ENCODE measurements at regions not wholly inside any gene's neighbourhood (a gene's known extent, or its start where the extent isn't known, plus 50 kb on each side); places are given as distances from the start of the nearest gene placed in this dataset.

DNA sequence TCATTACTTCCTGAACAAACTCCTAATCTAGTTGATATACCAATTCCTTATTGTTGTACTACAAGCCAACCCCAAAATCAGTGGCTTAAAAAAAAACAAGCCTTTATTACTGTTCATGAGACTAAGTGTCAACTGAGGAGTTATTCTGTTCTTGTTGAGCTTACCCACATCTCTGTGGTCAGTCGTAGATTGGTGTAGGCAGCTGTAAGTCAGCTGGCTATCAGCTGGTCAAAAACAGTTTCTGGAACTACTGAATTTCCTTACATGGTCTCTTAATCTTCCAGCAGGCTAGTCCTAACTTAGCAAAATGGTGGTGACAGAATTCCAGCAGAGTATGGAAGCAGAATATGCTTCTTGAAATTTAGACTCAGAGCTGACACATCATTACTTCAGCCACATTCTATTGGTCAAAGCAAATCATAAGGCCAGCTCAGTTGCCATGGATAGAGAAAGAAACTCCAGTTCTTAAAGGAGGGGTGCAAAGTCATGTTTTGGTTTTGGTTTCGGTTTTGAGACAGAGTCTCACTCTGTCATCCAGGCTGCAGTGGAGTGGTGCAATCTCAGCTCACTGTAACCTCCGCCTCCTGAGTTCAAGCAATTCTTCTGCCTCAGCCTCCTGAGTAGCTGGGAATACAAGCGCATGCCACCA is 386.1 kb upstream of the MPDZ start:
- TF ChIP-seq, protein P1, sequence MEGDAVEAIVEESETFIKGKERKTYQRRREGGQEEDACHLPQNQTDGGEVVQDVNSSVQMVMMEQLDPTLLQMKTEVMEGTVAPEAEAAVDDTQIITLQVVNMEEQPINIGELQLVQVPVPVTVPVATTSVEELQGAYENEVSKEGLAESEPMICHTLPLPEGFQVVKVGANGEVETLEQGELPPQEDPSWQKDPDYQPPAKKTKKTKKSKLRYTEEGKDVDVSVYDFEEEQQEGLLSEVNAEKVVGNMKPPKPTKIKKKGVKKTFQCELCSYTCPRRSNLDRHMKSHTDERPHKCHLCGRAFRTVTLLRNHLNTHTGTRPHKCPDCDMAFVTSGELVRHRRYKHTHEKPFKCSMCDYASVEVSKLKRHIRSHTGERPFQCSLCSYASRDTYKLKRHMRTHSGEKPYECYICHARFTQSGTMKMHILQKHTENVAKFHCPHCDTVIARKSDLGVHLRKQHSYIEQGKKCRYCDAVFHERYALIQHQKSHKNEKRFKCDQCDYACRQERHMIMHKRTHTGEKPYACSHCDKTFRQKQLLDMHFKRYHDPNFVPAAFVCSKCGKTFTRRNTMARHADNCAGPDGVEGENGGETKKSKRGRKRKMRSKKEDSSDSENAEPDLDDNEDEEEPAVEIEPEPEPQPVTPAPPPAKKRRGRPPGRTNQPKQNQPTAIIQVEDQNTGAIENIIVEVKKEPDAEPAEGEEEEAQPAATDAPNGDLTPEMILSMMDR (IDR thresholded peaks at IDR 0.05; ENCODE audit: insufficient read depth, low read length, poor library complexity, severe bottlenecking), result no peak
- no peak overlapping the region for H3K4me3 ChIP-seq (replicated peaks; ENCODE audit: low read depth, low read length)
- H3K27me3 ChIP-seq (replicated peaks; ENCODE audit: control insufficient read depth, insufficient read depth, low read length), result no peaks in the 10 kb centered on the region
- no peaks in the 10 kb centered on the region for H3K36me3 ChIP-seq (ENCODE audit: control insufficient read depth, insufficient read depth, low read length)
- no peak for DNase-seq (ENCODE audit: extremely low read depth, insufficient read length)

DNA sequence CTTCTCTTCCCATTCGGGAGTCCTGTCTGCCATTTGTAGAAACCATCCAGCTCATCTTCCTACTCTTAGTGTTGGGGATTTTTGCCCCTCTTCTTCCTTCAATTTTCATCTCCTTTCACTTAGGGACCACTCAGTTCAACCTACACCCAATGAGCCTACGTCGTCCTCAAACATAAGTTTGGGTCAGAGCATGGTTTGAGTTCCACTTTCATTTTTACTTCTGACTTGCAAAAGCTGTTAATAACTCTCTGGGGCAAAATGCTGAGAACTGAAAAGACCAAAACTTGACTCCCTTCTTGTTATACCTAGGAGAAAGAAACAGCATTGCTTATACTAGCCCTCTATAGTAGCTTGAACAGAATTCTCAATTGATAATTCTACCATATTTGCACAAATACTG is 381.5 kb upstream of the MPDZ start:
- Histone ChIP-seq H3K36me3 (ENCODE audit: control insufficient read depth, insufficient read depth, low read length) (no peaks in the 10 kb centered on the region), H3K4me3 (replicated peaks; ENCODE audit: low read depth, low read length) (no peak overlapping the region), H3K27me3 (replicated peaks; ENCODE audit: control insufficient read depth, insufficient read depth, low read length) (no peaks in the 10 kb centered on the region)
- DNase-seq (ENCODE audit: extremely low read depth, insufficient read length), result no peak
- TF ChIP-seq, protein P1 (IDR thresholded peaks at IDR 0.05; ENCODE audit: insufficient read depth, low read length, poor library complexity, severe bottlenecking), result no peak

DNA sequence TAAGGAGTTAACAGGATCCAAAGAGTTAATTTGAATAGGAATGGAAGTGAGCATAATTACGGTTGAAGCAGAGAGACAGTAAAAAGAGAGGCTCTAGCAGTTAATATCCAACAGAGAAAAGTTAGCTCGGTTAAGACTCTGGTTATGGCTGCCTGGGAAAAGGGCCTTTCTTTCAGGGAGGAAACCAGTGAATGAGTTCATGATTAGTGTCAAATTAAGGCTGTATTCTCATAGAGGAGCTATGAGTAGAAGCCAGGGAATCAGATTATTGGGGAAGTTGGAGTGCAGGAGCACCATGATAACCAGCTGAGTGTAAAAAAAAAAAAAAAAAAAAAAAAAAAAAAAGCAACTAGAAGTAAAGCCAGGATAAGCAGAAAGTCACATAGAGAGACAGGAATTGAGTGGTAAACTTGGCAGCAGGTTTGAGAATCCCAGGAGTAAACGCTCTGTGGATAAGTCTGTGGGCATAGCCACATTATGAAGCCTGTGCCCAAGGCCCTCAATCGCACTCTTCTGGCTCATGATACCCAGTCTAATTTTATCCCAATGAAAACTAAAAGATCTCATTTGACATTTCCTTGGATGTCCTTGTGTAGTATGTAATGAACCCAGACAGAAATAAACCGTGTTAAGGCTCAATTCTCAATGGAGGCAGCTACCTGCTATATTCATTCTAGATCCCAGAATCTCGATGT is 372.6 kb upstream of the MPDZ start:
- no peak for DNase-seq (ENCODE audit: extremely low read depth, insufficient read length)
- Histone ChIP-seq H3K4me3 (replicated peaks; ENCODE audit: low read depth, low read length) (no peak overlapping the region), H3K36me3 (ENCODE audit: control insufficient read depth, insufficient read depth, low read length) (no peaks in the 10 kb centered on the region), H3K27me3 (replicated peaks; ENCODE audit: control insufficient read depth, insufficient read depth, low read length) (no peaks in the 10 kb centered on the region)
- TF ChIP-seq, protein P1 (IDR thresholded peaks at IDR 0.05; ENCODE audit: insufficient read depth, low read length, poor library complexity, severe bottlenecking), result no peak

DNA sequence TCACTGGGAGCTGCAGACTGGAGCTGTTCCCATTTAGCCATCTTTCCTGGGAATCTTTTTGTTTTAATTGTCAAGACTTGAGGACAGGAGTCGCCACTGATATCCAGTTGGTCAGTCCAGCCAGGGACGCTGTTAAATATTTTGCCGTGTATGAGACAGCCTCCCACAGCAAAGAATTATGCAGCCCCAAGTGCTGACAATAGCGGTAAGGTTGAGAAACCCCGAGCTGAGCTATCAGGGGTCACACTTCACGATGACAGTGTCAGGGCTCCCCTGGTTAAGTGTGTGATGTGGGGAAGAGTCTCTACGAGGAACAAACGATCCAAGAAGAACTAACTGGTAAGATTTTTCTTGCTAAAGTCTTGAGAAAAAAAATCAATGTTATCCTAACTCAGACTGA is 372.0 kb upstream of the MPDZ start:
- H3K4me3 ChIP-seq (replicated peaks; ENCODE audit: low read depth, low read length), result no peak overlapping the region
- no peaks in the 10 kb centered on the region for H3K36me3 ChIP-seq (ENCODE audit: control insufficient read depth, insufficient read depth, low read length)
- TF ChIP-seq, protein P1 (IDR thresholded peaks at IDR 0.05; ENCODE audit: insufficient read depth, low read length, poor library complexity, severe bottlenecking), result no peak
- no peak for DNase-seq (ENCODE audit: extremely low read depth, insufficient read length)
- no peaks in the 10 kb centered on the region for H3K27me3 ChIP-seq (replicated peaks; ENCODE audit: control insufficient read depth, insufficient read depth, low read length)

DNA sequence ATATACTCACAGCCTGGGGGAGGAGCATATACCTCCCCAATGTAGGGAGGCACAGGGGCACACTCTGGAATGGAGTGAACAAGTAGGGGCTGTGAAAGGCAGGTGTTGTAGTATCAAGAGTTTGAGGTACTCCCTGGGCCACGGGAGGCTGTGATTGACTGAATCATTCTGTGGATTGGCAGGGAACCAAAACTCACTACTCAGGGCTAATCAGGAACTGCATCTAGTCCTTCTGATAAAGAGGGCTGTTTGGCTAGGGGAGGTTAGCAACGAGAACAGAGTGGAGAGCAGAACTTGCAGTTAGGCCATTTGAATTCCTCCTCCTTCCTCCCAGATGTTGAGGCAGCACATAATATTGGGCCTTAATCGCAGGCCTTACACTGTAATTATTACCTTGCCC is 369.2 kb upstream of the MPDZ start:
- TF ChIP-seq, protein P1 (IDR thresholded peaks at IDR 0.05; ENCODE audit: insufficient read depth, low read length, poor library complexity, severe bottlenecking), result no peak
- DNase-seq (ENCODE audit: extremely low read depth, insufficient read length), result no peak
- H3K36me3 ChIP-seq (ENCODE audit: control insufficient read depth, insufficient read depth, low read length), result no peaks in the 10 kb centered on the region
- no peaks in the 10 kb centered on the region for H3K27me3 ChIP-seq (replicated peaks; ENCODE audit: control insufficient read depth, insufficient read depth, low read length)
- H3K4me3 ChIP-seq (replicated peaks; ENCODE audit: low read depth, low read length), result no peak overlapping the region
